CD14-positive monocyte (primary cell): ENCODE measurements at regions not wholly inside any gene's neighbourhood (a gene's known extent, or its start where the extent isn't known, plus 50 kb on each side); places are given as distances from the start of the nearest gene placed in this dataset.

ENCODE experiments used
- DNase-seq, 3 donors: peaks; one replicate each; pipeline ENCODE4 v3.0.0-alpha.2; 2011 to 2022
- H2AFZ ChIP-seq: 2 replicates; pipeline ENCODE4 v1.6.0; 2012; ENCODE audit warnings: mild to moderate bottlenecking, low read depth, low read length, inconsistent platforms; ENCODE audit not compliant: insufficient read depth, poor library complexity, severe bottlenecking
- H3K27ac ChIP-seq, 2 donors: 1 replicate in 1 of 2; 2 replicates in 1 of 2; pipeline ENCODE4 v1.5.1; 2012 to 2013; ENCODE audit warnings: low read length in 2 of 2, control low read depth in 1 of 2, inconsistent platforms in 1 of 2, low read depth in 1 of 2, mild to moderate bottlenecking in 1 of 2
- H3K27me3 ChIP-seq, 2 donors: one replicate each; pipeline versions ENCODE4 v1.6.0 to v1.6.1; 2011 to 2013; ENCODE audit warnings: low read length in 2 of 2; ENCODE audit not compliant: control insufficient read depth in 2 of 2, insufficient read depth in 2 of 2
- H3K36me3 ChIP-seq, 2 donors: replicated peaks in 1 of 2; 1 replicate in 1 of 2; 2 replicates in 1 of 2; pipeline versions ENCODE4 v1.5.1 to v1.6.1; 2012 to 2013; ENCODE audit warnings: low read length in 2 of 2, control low read depth in 1 of 2, inconsistent platforms in 1 of 2, mild to moderate bottlenecking in 1 of 2; ENCODE audit not compliant: insufficient read depth in 2 of 2, control insufficient read depth in 1 of 2
- H3K4me1 ChIP-seq, 2 donors: 1 replicate in 1 of 2; 2 replicates in 1 of 2; pipeline versions ENCODE4 v1.5.1 to v1.6.1; 2012 to 2013; ENCODE audit warnings: low read length in 2 of 2, control low read depth in 1 of 2, inconsistent platforms in 1 of 2, mild to moderate bottlenecking in 1 of 2, moderate library complexity in 1 of 2; ENCODE audit not compliant: insufficient read depth in 2 of 2, control insufficient read depth in 1 of 2
- H3K4me2 ChIP-seq: replicated peaks from 2 replicates; pipeline ENCODE3; 2012; ENCODE audit warnings: low read length, moderate library complexity, mild to moderate bottlenecking; ENCODE audit not compliant: poor library complexity, severe bottlenecking; ENCODE audit errors: extremely low read depth
- H3K4me3 ChIP-seq, 3 experiments: fragments of 200-600 bp in 1 of 3; sonication (generic) in 1 of 3; replicated peaks in 1 of 3; 1 replicate in 2 of 3; 2 replicates in 1 of 3; pipeline ENCODE4 v1.5.1; 2011 to 2013; ENCODE audit warnings: low read length in 3 of 3, mild to moderate bottlenecking in 3 of 3, control low read depth in 2 of 3, low read depth in 2 of 3, inconsistent platforms in 1 of 3, moderate library complexity in 1 of 3
- H3K79me2 ChIP-seq: 2 replicates; pipeline ENCODE4 v1.6.0; 2012; ENCODE audit warnings: mild to moderate bottlenecking, control low read depth, inconsistent platforms, low read length, moderate library complexity; ENCODE audit not compliant: insufficient read depth
- H3K9ac ChIP-seq: 2 replicates; pipeline ENCODE4 v1.6.0; 2017; ENCODE audit warnings: low read length, mild to moderate bottlenecking; ENCODE audit not compliant: insufficient read depth, poor library complexity, severe bottlenecking
- H3K9me3 ChIP-seq, 2 donors: replicated peaks in 1 of 2; 1 replicate in 1 of 2; 2 replicates in 1 of 2; pipeline versions ENCODE4 v1.5.1 to v1.6.1; 2012 to 2013; ENCODE audit warnings: low read length in 2 of 2, control low read depth in 1 of 2; ENCODE audit not compliant: control insufficient read depth in 1 of 2, insufficient read depth in 1 of 2
- H4K20me1 ChIP-seq: 2 replicates; pipeline ENCODE4 v1.6.0; 2012; ENCODE audit warnings: mild to moderate bottlenecking, low read length, control low read depth, moderate library complexity; ENCODE audit not compliant: insufficient read depth
- H3K27ac Mint-ChIP-seq, 7 donors: one replicate each; pipeline ENCODE4 v1.8.0; 2020; ENCODE audit warnings: mild to moderate bottlenecking in 7 of 7, mixed read lengths in 7 of 7, moderate library complexity in 6 of 7, inconsistent platforms in 2 of 7
- H3K27me3 Mint-ChIP-seq, 3 donors: one replicate each; pipeline ENCODE4 v1.8.0; 2021 to 2022; ENCODE audit warnings: low read depth in 3 of 3, mild to moderate bottlenecking in 3 of 3, mixed read lengths in 3 of 3, moderate library complexity in 3 of 3, inconsistent platforms in 1 of 3
- H3K36me3 Mint-ChIP-seq, 2 donors: one replicate each; pipeline ENCODE4 v1.8.0; 2020; ENCODE audit warnings: mixed read lengths in 2 of 2, inconsistent platforms in 1 of 2, mild to moderate bottlenecking in 1 of 2
- H3K4me1 Mint-ChIP-seq: one replicate; pipeline ENCODE4 v1.8.0; 2020; ENCODE audit warnings: mild to moderate bottlenecking, mixed read lengths
- H3K4me3 Mint-ChIP-seq, 2 donors: one replicate each; pipeline ENCODE4 v1.8.0; 2020; ENCODE audit warnings: mild to moderate bottlenecking in 2 of 2, mixed read lengths in 2 of 2, moderate library complexity in 1 of 2
- H3K9me3 Mint-ChIP-seq, 7 donors: one replicate each; pipeline ENCODE4 v1.8.0; 2020 to 2022; ENCODE audit warnings: mixed read lengths in 7 of 7, mild to moderate bottlenecking in 6 of 7, moderate library complexity in 6 of 7, inconsistent platforms in 2 of 7
- WGBS: methylation state at CpG from one replicate; pipeline ENCODE4 v1.1.5; 2013; ENCODE audit warnings: missing lambda C conversion rate; ENCODE audit not compliant: insufficient coverage; 5-methylcytosine and 5-hydroxymethylcytosine counted together
- intact Hi-C, 2 donors: fragments of 100-400 bp; cut with micrococcal nuclease; formaldehyde crosslinking; loops; one replicate each; pipeline versions ENCODE4 v1.15.0 to v1.15.1; 2023
- TF ChIP-seq, protein P1 (sequence below): fragments of 200-600 bp; IDR thresholded peaks from one replicate; pipeline ENCODE4 v1.8.0; 2022; ENCODE audit warnings: antibody characterized with exemption, mild to moderate bottlenecking

DNA sequence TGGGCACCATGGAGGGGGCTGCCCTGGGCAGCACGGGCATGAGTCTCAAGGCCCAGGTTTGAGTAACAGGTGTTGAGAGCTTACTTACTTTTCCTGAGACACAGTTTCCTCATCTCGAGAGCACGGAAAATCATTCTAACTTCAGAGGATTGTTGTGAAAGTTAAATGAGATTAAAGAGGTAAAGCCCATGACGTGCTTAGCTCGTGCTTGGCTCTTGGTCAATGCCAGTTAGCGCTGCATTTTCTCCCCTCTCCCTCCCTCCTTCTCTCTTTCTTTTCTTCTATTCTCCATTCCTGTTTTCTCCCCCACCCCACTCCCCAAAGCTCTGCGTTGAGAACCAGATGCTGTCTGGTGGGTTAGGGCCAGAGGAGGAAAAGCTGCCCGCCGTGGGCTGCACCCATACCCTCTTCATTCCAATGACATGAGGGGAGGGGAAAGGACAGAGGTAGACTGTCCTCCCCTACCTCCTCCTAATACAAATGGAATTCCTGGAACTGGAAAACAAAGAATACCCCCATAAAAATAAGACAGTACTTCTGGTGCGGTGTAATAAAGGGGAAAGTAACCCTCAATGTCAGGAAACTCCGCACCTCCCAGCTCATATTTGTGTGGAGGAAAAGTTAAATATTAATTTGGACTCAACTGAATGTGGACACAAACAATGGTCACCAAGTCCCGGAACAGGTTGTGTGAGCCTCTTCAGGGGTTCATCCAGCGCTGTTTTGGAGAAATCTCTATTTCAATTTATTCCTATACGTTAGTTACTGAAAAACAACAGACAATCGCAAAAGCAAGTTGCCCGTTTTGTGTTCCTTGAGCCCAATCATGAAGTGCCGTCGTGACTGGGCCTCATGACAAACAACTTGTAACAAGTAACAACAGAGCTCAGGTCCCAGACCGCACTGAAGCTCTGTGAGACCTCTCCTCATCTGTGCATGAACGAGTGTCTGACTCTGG is 54.8 kb upstream of the B3GAT1 start:
- Histone ChIP-seq H3K27me3 (peaks cover 0 to 3% of the 10 kb centered on the region in 2 donors), H3K79me2 (no peaks in the 10 kb centered on the region), H3K4me3 (no peak overlapping the region), H3K27ac (no peak overlapping the region), H3K9me3 (no peaks in the 10 kb centered on the region), H3K9ac (no peak overlapping the region), H3K36me3 (no peaks in the 10 kb centered on the region), H4K20me1 (no peaks in the 10 kb centered on the region), H2AFZ (no peak overlapping the region), H3K4me1 (no peaks in the 10 kb centered on the region), H3K4me2 (no peak overlapping the region)
- peak overlapping the region in 1 of 2 donors; percentile 12 for H3K4me3 Mint-ChIP-seq
- peaks cover 12 to 23% (median 16%) of the 10 kb centered on the region in 3 donors for H3K27me3 Mint-ChIP-seq
- H3K36me3 Mint-ChIP-seq, result no peaks in the 10 kb centered on the region
- H3K27ac Mint-ChIP-seq, result no peak overlapping the region
- H3K9me3 Mint-ChIP-seq, result peaks cover 0 to 5% (median 0%) of the 10 kb centered on the region in 7 donors
- intact Hi-C loops, result no loop called here
- DNase-seq, result no peak
- WGBS, result 95% methylated on average over 7 of the region's 20 CpGs
- H3K4me1 Mint-ChIP-seq, result no peaks in the 10 kb centered on the region
- TF ChIP-seq, protein P1, sequence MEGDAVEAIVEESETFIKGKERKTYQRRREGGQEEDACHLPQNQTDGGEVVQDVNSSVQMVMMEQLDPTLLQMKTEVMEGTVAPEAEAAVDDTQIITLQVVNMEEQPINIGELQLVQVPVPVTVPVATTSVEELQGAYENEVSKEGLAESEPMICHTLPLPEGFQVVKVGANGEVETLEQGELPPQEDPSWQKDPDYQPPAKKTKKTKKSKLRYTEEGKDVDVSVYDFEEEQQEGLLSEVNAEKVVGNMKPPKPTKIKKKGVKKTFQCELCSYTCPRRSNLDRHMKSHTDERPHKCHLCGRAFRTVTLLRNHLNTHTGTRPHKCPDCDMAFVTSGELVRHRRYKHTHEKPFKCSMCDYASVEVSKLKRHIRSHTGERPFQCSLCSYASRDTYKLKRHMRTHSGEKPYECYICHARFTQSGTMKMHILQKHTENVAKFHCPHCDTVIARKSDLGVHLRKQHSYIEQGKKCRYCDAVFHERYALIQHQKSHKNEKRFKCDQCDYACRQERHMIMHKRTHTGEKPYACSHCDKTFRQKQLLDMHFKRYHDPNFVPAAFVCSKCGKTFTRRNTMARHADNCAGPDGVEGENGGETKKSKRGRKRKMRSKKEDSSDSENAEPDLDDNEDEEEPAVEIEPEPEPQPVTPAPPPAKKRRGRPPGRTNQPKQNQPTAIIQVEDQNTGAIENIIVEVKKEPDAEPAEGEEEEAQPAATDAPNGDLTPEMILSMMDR, result no peak

DNA sequence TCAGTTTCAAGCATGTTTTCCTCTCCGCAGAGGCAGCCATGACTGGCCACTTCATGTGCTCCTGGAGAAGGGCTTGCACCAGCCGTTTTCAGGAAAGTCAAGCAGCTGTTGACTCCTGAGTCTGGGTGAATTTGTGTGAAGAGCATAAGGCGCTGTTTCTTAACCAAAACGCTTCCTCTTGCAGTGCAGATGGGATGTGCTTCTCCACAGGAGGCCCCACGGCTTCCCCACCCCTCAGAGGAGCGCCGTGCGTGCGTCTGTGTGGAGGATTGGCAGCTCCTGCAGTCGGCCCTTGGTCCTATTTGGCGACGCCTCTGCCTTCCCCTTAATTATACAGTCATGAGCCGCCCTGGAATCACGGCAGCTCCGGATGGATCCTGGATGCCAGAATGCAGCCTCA is 54.1 kb upstream of the B3GAT1 start:
- no peaks in the 10 kb centered on the region for H3K36me3 ChIP-seq
- peaks cover 0 to 3% of the 10 kb centered on the region in 2 donors for H3K27me3 ChIP-seq
- no peaks in the 10 kb centered on the region for H3K4me1 Mint-ChIP-seq
- intact Hi-C loops, result no loop called here
- peaks cover 0 to 3% (median 0%) of the 10 kb centered on the region in 7 donors for H3K9me3 Mint-ChIP-seq
- no peak overlapping the region for H2AFZ ChIP-seq
- H3K79me2 ChIP-seq, result no peaks in the 10 kb centered on the region
- H3K9me3 ChIP-seq, result no peaks in the 10 kb centered on the region
- 11% methylated on average over 7 of the region's 15 CpGs for WGBS
- TF ChIP-seq, protein P1, result no peak
- no peaks in the 10 kb centered on the region for H4K20me1 ChIP-seq
- H3K36me3 Mint-ChIP-seq, result no peaks in the 10 kb centered on the region
- H3K4me3 ChIP-seq, result no peak overlapping the region
- no peak overlapping the region for H3K27ac ChIP-seq
- no peaks in the 10 kb centered on the region for H3K4me1 ChIP-seq
- no peak overlapping the region for H3K4me3 Mint-ChIP-seq
- no peak overlapping the region for H3K27ac Mint-ChIP-seq
- DNase-seq, result no peak
- no peak overlapping the region for H3K9ac ChIP-seq
- peaks cover 7 to 20% (median 12%) of the 10 kb centered on the region in 3 donors for H3K27me3 Mint-ChIP-seq
- H3K4me2 ChIP-seq, result no peak overlapping the region
